BE2C (cell line): ENCODE measurements at regions not wholly inside any gene's neighbourhood (a gene's known extent, or its start where the extent isn't known, plus 50 kb on each side); places are given as distances from the start of the nearest gene placed in this dataset.

Source experiments
- DNase-seq: peaks from one replicate; pipeline ENCODE4 v3.0.0-alpha.2; 2020
- H3K27me3 ChIP-seq: fragments of 250-450 bp; sonication (Bioruptor Pico); 2 replicates; pipeline ENCODE4 v1.5.1; 2020; ENCODE audit warnings: mild to moderate bottlenecking
- H3K36me3 ChIP-seq: fragments of 250-450 bp; sonication (Bioruptor Pico); 2 replicates; pipeline ENCODE4 v1.5.1; 2020; ENCODE audit warnings: mild to moderate bottlenecking
- H3K4me1 ChIP-seq: fragments of 250-450 bp; sonication (Bioruptor Pico); 2 replicates; pipeline ENCODE4 v1.5.1; 2020
- H3K4me3 ChIP-seq: 2 replicates; pipeline ENCODE4 v1.5.1; 2011; ENCODE audit warnings: low read depth, low read length
- H3K9me3 ChIP-seq: fragments of 250-450 bp; sonication (Bioruptor Pico); 2 replicates; pipeline ENCODE4 v1.5.1; 2020
- TF ChIP-seq, protein P1 (sequence below): IDR thresholded peaks from 2 replicates; pipeline ENCODE4 v1.5.1; 2012; ENCODE audit warnings: mild to moderate bottlenecking, low read depth, low read length

- H3K36me3 ChIP-seq, result no peaks in the 10 kb centered on the region
- no peaks in the 10 kb centered on the region; the same call in 1 of the 2 replicates for H3K4me1 ChIP-seq
- TF ChIP-seq, protein P1, sequence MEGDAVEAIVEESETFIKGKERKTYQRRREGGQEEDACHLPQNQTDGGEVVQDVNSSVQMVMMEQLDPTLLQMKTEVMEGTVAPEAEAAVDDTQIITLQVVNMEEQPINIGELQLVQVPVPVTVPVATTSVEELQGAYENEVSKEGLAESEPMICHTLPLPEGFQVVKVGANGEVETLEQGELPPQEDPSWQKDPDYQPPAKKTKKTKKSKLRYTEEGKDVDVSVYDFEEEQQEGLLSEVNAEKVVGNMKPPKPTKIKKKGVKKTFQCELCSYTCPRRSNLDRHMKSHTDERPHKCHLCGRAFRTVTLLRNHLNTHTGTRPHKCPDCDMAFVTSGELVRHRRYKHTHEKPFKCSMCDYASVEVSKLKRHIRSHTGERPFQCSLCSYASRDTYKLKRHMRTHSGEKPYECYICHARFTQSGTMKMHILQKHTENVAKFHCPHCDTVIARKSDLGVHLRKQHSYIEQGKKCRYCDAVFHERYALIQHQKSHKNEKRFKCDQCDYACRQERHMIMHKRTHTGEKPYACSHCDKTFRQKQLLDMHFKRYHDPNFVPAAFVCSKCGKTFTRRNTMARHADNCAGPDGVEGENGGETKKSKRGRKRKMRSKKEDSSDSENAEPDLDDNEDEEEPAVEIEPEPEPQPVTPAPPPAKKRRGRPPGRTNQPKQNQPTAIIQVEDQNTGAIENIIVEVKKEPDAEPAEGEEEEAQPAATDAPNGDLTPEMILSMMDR, result no peak
- no peaks in the 10 kb centered on the region for H3K9me3 ChIP-seq
- H3K27me3 ChIP-seq, result no peaks in the 10 kb centered on the region
- no peak overlapping the region for H3K4me3 ChIP-seq
- no peak for DNase-seq
Observed at GRCh38 chrX:39169976-39170375, 368.7 kb downstream of the MID1IP1 start.

DNA sequence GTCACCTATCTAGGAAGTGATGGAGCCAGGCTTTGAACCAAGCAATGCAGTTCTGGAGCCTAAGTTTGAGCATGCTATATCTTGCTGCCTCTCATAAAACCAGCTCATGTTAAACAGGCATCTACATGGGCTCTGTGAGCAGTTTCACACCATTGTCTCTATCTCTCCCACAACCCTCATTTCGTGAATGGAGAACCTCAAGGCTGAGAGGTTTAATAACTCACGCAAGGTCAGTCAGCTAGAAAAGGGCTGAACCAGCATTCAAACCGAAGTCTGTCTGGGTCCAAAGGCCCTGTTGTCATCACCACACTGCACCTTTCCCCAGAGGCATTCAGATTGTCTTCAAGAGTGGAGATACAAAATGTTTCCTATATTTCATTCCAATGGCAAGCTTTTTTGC is 369.2 kb downstream of the MID1IP1 start:
- Histone ChIP-seq H3K9me3 (no peaks in the 10 kb centered on the region), H3K4me3 (no peak overlapping the region), H3K27me3 (no peaks in the 10 kb centered on the region), H3K36me3 (no peaks in the 10 kb centered on the region), H3K4me1 (no peaks in the 10 kb centered on the region; the same call in 1 of the 2 replicates)
- no peak for DNase-seq
- TF ChIP-seq, protein P1, result no peak

- no peak for DNase-seq
- Histone ChIP-seq H3K4me3 (no peak overlapping the region), H3K4me1 (no peaks in the 10 kb centered on the region; the same call in 1 of the 2 replicates), H3K36me3 (no peaks in the 10 kb centered on the region), H3K9me3 (no peaks in the 10 kb centered on the region), H3K27me3 (no peaks in the 10 kb centered on the region)
- TF ChIP-seq, protein P1, result no peak
Observed at GRCh38 chrX:39171686-39172085, 370.4 kb downstream of the MID1IP1 start.

GRCh38 chrX:39174241-39174771 is 373.0 kb downstream of the MID1IP1 start:
- no peak for DNase-seq
- Histone ChIP-seq H3K36me3 (no peaks in the 10 kb centered on the region), H3K4me3 (no peak overlapping the region), H3K9me3 (no peaks in the 10 kb centered on the region), H3K4me1 (no peaks in the 10 kb centered on the region), H3K27me3 (no peaks in the 10 kb centered on the region)
- TF ChIP-seq, protein P1, result no peak

DNA sequence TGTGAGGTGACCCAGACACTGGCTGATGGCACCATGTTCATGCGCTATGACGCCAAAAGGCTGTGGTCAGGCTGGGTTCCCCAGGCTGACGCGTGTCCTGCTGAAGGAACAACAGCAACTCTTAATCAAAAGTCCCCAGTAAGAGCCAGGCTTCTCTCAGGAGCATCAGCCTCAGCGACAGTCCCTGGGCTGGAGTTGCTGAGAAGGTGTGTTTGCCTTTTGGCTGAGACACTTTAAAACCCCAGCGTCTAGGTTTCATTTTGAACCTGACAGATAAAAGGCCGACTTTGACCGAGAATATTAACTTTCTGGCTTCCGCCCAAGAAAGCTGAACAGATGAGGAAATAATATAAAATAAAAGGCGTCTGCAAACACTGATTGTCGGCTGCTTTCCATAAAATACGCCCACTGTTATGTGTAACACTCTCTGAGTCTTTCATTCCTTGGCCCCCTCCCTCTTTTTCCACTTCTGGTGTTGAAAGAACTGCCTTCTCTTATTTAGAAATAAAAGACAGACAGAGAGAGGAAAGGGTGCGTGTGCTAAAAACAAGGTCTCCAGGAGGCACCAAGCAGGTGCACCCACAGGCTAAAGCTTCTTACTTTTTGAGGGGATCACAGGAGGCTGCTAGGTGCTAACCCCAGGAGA is 373.6 kb downstream of the MID1IP1 start:
- H3K4me3 ChIP-seq, result no peak overlapping the region; the same call in 1 of the 2 replicates
- no peaks in the 10 kb centered on the region for H3K27me3 ChIP-seq
- no peaks in the 10 kb centered on the region for H3K36me3 ChIP-seq
- no peaks in the 10 kb centered on the region for H3K4me1 ChIP-seq
- TF ChIP-seq, protein P1, result no peak
- no peak for DNase-seq
- no peaks in the 10 kb centered on the region for H3K9me3 ChIP-seq

- no peak for DNase-seq
- Histone ChIP-seq H3K4me3 (no peak overlapping the region), H3K4me1 (no peaks in the 10 kb centered on the region), H3K27me3 (no peaks in the 10 kb centered on the region), H3K36me3 (no peaks in the 10 kb centered on the region), H3K9me3 (no peaks in the 10 kb centered on the region)
- TF ChIP-seq, protein P1, result no peak
Observed at GRCh38 chrX:39175418-39176057, 374.3 kb downstream of the MID1IP1 start.
